Left lung (tissue), 4 donors: ENCODE measurements at regions not wholly inside any gene's neighbourhood (a gene's known extent, or its start where the extent isn't known, plus 50 kb on each side); places are given as distances from the start of the nearest gene placed in this dataset.

ENCODE experiments used
- ATAC-seq: fragments of 200-7000 bp; cut with Tn5 transposase; one replicate; pipeline ENCODE4 v1.9.1; 2020; ENCODE audit warnings: moderate library complexity
- DNase-seq, 4 donors: peaks; one replicate each; pipeline ENCODE4 v3.0.0-alpha.2; 2013 to 2020
- H3K27ac ChIP-seq, 2 donors: fragments of 200-600 bp; sonication (generic) in 1 of 2; one replicate each; pipeline versions ENCODE4 v1.5.0 to v1.8.0; 2020 to 2021
- H3K27me3 ChIP-seq, 2 donors: fragments of 200-600 bp; sonication (generic) in 1 of 2; one replicate each; pipeline versions ENCODE4 v1.5.0 to v1.8.0; 2020 to 2021
- H3K36me3 ChIP-seq, 2 donors: fragments of 200-600 bp; sonication (generic) in 1 of 2; one replicate each; pipeline versions ENCODE4 v1.5.0 to v1.8.0; 2020 to 2021
- H3K4me1 ChIP-seq, 2 donors: fragments of 200-600 bp; one replicate each; pipeline ENCODE4 v1.8.0; 2021
- H3K4me3 ChIP-seq, 2 donors: fragments of 200-600 bp; sonication (generic) in 1 of 2; one replicate each; pipeline versions ENCODE4 v1.5.0 to v1.8.0; 2020 to 2021; ENCODE audit warnings: mild to moderate bottlenecking in 1 of 2
- H3K9me3 ChIP-seq, 2 donors: fragments of 200-600 bp; sonication (generic) in 1 of 2; one replicate each; pipeline versions ENCODE4 v1.5.0 to v1.8.0; 2020 to 2021
- CTCF ChIP-seq, 2 donors: fragments of 200-600 bp; sonication (generic) in 1 of 2; IDR thresholded peaks; one replicate each; pipeline versions ENCODE4 v1.5.0 to v1.8.0; 2021; ENCODE audit warnings: antibody characterized with exemption in 2 of 2
- intact Hi-C, 2 donors: fragments of 100-400 bp; cut with DNase I; formaldehyde crosslinking; loops; one replicate each; pipeline versions ENCODE4 v1.11.2 to v1.14.2; 2022
- donor health status: DM: no; HTN: yes; CAD: no.
- donor health status: DM: no; HTN: no; CAD: no.

- no peak for DNase-seq
- H3K36me3 ChIP-seq = no peaks in the 10 kb centered on the region
- ATAC-seq = no peak
- no peaks in the 10 kb centered on the region for H3K4me1 ChIP-seq
- H3K27me3 ChIP-seq = no peaks in the 10 kb centered on the region
- TF ChIP-seq CTCF (IDR thresholded peaks at IDR 0.05) = no peak
- intact Hi-C loops = no loop called here
- H3K27ac ChIP-seq = no peak overlapping the region
- no peak overlapping the region for H3K4me3 ChIP-seq
- H3K9me3 ChIP-seq = no peaks in the 10 kb centered on the region
Measured at GRCh38 chr21:41052820-41053555, 115.0 kb upstream of the BACE2 start.

- DNase-seq = no peak
- Histone ChIP-seq H3K27me3 (no peaks in the 10 kb centered on the region), H3K4me1 (no peaks in the 10 kb centered on the region), H3K36me3 (no peaks in the 10 kb centered on the region), H3K27ac (no peak overlapping the region), H3K9me3 (peaks cover 0 to 3% of the 10 kb centered on the region in 2 donors), H3K4me3 (no peak overlapping the region)
- intact Hi-C loops = no loop called here
- ATAC-seq = no peak
- TF ChIP-seq CTCF (IDR thresholded peaks at IDR 0.05) = no peak
Measured at GRCh38 chr21:41054018-41054578, 113.9 kb upstream of the BACE2 start.

- Histone ChIP-seq H3K36me3 (no peaks in the 10 kb centered on the region), H3K27me3 (no peaks in the 10 kb centered on the region), H3K27ac (no peak overlapping the region), H3K9me3 (peaks cover 0 to 3% of the 10 kb centered on the region in 2 donors), H3K4me3 (no peak overlapping the region), H3K4me1 (no peaks in the 10 kb centered on the region)
- ATAC-seq (no peak), DNase-seq (no peak)
- no peak for TF ChIP-seq CTCF (IDR thresholded peaks at IDR 0.05)
- intact Hi-C loops = no loop called here
Measured at GRCh38 chr21:41055266-41055665, 112.7 kb upstream of the BACE2 start.

- no peak for DNase-seq
- peaks cover 0 to 4% of the 10 kb centered on the region in 2 donors for H3K27me3 ChIP-seq
- no peak overlapping the region for H3K27ac ChIP-seq
- peaks cover 0 to 3% of the 10 kb centered on the region in 2 donors for H3K9me3 ChIP-seq
- H3K36me3 ChIP-seq = no peaks in the 10 kb centered on the region
- intact Hi-C loops = loop anchor here in 1 of 2 donors (10.0 kb wide), 1 partner anchor 915 kb away; no protein-coding TSS in a partner anchor
- no peak for ATAC-seq
- no peak for TF ChIP-seq CTCF (IDR thresholded peaks at IDR 0.05)
- H3K4me1 ChIP-seq = no peaks in the 10 kb centered on the region
- no peak overlapping the region for H3K4me3 ChIP-seq
Measured at GRCh38 chr21:41059871-41060270, 108.1 kb upstream of the BACE2 start.

- intact Hi-C loops = loop anchor here in 1 of 2 donors (10.0 kb wide), 1 partner anchor 917 kb away; no protein-coding TSS in a partner anchor
- no peak for ATAC-seq
Measured at GRCh38 chr21:41061701-41062100, 106.3 kb upstream of the BACE2 start.

More at GRCh38 chr21:41061701-41062100, 106.3 kb upstream of the BACE2 start:
- no peak for TF ChIP-seq CTCF (IDR thresholded peaks at IDR 0.05)
- H3K4me3 ChIP-seq = no peak overlapping the region
- H3K4me1 ChIP-seq = no peaks in the 10 kb centered on the region
- peaks cover 0 to 3% of the 10 kb centered on the region in 2 donors for H3K9me3 ChIP-seq
- no peaks in the 10 kb centered on the region for H3K36me3 ChIP-seq
- no peak overlapping the region for H3K27ac ChIP-seq
- peaks cover 0 to 7% of the 10 kb centered on the region in 2 donors for H3K27me3 ChIP-seq
- no peak for DNase-seq
